Superior temporal gyrus (tissue), 1 donor: ENCODE measurements at regions not wholly inside any gene's neighbourhood (a gene's known extent, or its start where the extent isn't known, plus 50 kb on each side); places are given as distances from the start of the nearest gene placed in this dataset.

ENCODE experiments used
- DNase-seq: peaks from one replicate; pipeline ENCODE4 v3.0.0-alpha.2; 2016; ENCODE audit errors: extremely low spot score

DNA sequence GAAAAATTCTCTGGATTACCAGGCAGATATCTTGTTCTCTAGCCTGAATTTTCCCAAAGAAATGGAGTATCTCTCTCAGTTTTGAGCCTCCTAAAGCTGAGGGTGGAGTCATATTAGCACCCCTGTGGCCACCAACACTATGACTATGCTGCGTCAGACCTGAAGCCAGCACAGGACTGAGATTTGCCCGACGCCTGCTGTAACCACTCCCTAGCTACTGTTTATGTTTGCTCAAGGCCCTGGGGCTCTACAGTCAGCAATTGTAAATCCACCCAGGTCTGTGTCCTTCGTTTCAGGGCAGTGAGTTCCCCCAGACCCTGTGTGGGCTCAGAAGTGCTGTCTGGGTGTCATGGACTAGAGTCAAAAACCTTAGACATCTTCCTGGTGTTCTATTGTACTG, 61.4 kb downstream of the ZXDA start:
- DNase-seq, result no peak

- no peak for DNase-seq
Measured at GRCh38 chrX:57822818-57823217, 87.4 kb downstream of the ZXDA start.

DNA sequence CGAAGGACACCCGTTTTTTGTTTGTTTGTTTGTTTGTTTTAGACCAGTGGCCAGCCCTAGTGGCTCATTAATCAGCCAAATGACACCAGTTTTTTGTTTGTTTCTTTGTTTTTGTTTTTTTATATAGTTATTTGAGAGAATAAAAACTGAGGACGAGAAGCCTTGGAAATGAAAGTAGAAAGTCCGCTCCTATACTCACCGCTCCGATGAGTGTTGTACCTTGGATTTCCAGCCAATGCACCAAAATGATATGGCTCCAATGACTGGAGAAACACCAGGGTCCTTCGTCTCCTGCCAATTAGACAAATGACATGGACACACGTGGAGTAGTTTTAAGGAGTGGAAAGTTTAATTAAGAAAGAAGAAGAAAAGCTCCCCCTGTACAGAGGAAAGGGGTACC, 87.9 kb downstream of the ZXDA start:
- DNase-seq, result no peak

DNA sequence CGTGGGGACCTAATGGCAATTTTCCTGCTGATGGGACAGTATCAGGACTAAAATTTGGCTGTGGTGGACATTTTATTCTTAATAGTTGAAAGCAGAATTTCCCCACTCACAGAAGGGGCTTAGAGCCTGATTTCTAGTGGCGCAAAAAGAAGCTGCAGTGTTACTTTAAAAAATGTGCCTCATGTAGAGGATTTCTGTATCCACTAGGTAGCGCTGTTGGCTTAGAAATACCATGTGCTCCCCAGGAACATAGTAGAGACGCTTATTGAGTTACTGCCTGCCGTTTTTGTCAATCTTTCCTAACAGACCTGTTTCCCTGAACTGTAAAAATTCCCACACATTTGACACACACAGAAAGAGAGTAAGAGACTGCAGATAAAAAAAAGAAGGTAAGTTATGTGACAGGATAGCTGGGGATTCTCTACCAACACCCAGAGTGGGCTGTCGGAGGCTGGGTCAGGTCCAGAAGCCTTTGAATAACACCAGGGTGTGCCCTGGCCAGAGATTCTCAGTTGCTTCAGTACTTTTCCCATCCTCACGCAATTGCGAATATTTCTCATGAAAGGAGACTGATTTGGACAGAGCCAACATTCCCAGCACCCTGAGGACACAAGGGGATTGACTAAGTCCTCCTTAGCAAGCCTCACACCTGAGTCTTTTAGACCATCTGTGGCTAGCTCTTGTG, 88.4 kb downstream of the ZXDA start:
- DNase-seq, result peak; percentile 78

DNA sequence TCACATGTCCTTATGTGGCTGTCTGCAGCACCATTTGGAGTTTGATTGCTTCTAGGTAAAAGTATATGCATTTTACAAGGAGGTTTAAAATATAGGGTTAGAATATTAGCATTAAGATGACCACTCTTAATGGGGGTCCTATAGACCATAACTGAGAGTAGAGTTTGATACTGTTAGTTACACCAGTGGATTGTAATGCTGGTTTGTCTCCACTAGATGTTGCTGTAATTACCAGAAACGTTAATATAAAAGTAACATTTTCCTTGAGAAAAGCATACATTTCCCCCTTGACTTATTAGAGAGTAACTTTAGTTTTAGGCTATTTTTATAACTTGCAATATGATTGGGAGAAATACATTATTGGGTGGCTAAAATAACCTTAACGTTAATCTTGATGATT, 93.0 kb downstream of the ZXDA start:
- DNase-seq, result no peak

DNA sequence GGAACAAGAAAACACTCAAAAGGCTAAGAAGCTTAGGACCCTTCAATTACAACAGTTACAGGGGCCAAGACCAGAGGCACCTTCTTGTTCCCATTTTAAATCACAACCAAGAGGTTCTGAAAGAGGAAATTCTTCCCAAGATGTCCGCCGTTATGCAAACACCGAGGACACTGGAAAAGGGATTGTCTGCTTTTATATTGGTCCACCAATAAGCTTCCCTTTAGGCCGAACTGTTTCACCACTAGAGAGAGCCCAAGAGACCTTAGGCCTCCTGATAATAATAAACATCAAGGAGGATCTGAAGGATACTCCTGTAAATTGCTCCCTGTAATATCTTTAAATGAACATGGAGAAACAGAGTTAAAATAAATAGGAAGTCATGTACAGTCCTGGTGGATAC, 92.6 kb upstream of the NLRP2B start:
- DNase-seq, result no peak

GRCh38 chrX:57771689-57772088, 91.6 kb upstream of the NLRP2B start:
- no peak for DNase-seq

DNA sequence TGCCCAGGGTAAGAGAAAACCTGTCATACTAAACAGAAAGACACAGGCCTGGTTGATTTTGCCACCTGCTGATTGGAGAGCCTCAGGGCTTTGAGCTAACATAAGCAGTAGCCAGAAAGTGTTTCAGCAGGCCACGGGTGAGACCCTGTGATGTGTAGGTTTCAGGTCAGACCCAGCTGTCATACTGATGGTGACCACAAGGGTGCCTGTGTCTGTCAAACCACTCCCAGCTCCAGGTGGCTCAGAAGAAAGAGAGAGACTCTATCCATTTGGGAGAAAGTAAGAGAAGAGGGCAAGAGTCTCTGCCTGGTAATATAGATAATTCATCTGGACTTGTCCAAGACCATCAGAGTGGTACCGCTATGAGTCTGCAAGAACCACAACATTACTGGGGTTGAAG, 72.8 kb upstream of the NLRP2B start:
- no peak for DNase-seq

DNA sequence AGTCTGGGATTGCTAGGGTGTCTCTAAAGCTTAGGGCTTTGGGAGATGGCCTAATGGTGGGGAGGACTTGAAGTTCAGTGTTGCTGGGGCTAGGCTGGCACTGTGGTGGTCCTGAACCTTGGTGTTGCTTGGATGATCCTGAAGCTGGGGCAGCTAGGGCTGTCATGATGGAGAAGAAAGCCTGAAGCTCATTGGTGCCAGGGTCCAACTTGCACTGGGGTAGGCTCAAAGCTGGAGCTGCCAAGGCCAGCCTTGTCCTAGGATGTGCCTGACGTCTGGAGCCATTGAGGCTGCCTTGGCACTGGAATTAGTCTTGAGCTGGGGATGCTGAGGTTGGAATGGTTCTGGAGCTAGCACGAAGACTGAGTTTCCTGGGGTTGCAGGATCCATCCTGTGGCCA, 61.0 kb upstream of the NLRP2B start:
- no peak for DNase-seq

DNA sequence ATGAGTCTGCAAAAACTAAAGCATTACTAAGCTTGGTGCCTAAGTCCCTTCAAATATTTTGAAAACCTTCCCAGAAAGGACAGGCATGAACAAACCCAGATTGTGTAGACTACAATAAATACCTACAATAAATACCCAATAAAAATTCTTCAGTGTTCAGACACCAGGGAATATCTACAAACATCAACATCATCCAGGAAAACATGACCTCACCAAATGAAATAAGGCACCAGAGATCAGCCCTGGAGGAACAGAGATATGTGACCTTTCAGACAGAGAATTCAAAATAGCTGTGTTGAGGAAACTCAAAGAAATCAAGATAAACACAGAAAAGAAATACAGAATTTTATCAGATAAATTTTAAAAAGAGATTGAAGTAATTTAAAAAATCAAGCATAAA, 57.8 kb upstream of the NLRP2B start:
- DNase-seq, result no peak
